Right forelimb (tissue), 1 donor: ENCODE measurements at regions not wholly inside any gene's neighbourhood (a gene's known extent, or its start where the extent isn't known, plus 50 kb on each side); places are given as distances from the start of the nearest gene placed in this dataset.
"Not testable (repeated sequence)": the region's sequence is repeated elsewhere in the genome, so short reads cannot be mapped to it uniquely, and the experiment has no call there.

Experiments
- DNase-seq: peaks from one replicate; pipeline ENCODE4 v3.0.0-alpha.2; 2018

- no peak for DNase-seq
Measured at GRCh38 chrX:39421006-39421405, 619.7 kb downstream of the MID1IP1 start.

- no peak for DNase-seq
Measured at GRCh38 chrX:39425124-39425806, 624.0 kb downstream of the MID1IP1 start.

GRCh38 chrX:39426101-39426500, 624.8 kb downstream of the MID1IP1 start:
- no peak for DNase-seq

- DNase-seq: no peak
Measured at GRCh38 chrX:39427492-39427891, 626.2 kb downstream of the MID1IP1 start.

GRCh38 chrX:39427906-39428305, 626.6 kb downstream of the MID1IP1 start:
- no peak for DNase-seq

GRCh38 chrX:39430551-39430950, 629.3 kb downstream of the MID1IP1 start:
- DNase-seq: no peak

GRCh38 chrX:39431893-39432292, 630.6 kb downstream of the MID1IP1 start:
- DNase-seq: no peak

GRCh38 chrX:39434671-39435070, 633.4 kb downstream of the MID1IP1 start:
- not testable (repeated sequence) for DNase-seq

GRCh38 chrX:39436538-39436937, 635.3 kb downstream of the MID1IP1 start:
- DNase-seq: not testable (repeated sequence)

- DNase-seq: no peak
Measured at GRCh38 chrX:39437670-39438441, 636.6 kb downstream of the MID1IP1 start.

GRCh38 chrX:39438603-39439602, 637.6 kb downstream of the MID1IP1 start:
- no peak for DNase-seq

- no peak for DNase-seq
Measured at GRCh38 chrX:39439906-39440798, 638.9 kb downstream of the MID1IP1 start.

- DNase-seq: no peak
Measured at GRCh38 chrX:39440799-39441284, 639.6 kb downstream of the MID1IP1 start.

- DNase-seq: no peak
Measured at GRCh38 chrX:39442332-39442731, 641.1 kb downstream of the MID1IP1 start.

GRCh38 chrX:39443240-39443639, 642.0 kb downstream of the MID1IP1 start:
- DNase-seq: no peak

- no peak for DNase-seq
Measured at GRCh38 chrX:39445336-39445735, 644.1 kb downstream of the MID1IP1 start.

GRCh38 chrX:39449352-39449751, 648.1 kb downstream of the MID1IP1 start:
- no peak for DNase-seq

GRCh38 chrX:39450234-39450977, 647.4 kb downstream of the BCOR start:
- DNase-seq: no peak

- DNase-seq: no peak
Measured at GRCh38 chrX:39451046-39451445, 646.7 kb downstream of the BCOR start.

GRCh38 chrX:39452401-39452800, 645.4 kb downstream of the BCOR start:
- DNase-seq: no peak
